ENCODE measurements at regions not wholly inside any gene's neighbourhood (a gene's known extent, or its start where the extent isn't known, plus 50 kb on each side); places are given as distances from the start of the nearest gene placed in this dataset.

DNA sequence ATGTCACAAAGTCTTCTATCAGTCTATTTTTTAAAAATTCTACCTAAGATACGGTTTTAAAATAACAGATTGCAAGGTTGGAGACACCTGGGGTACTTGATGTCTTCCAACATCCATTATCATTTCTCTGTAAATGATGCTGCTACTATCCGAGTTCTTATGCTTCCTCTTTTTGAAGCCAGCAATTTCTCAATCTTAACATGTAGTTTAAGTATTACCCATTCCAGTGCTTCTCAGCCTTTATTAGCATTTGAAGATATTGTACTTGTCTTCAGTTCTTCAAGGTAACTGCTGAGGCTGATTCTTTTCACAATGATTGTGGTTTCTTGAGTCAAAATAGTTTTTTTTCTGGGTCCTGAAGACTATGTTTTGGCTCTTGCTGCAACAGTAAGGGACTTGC lies 96.4 kb upstream of the SELENOP start:
- TF ChIP-seq, protein P1, sequence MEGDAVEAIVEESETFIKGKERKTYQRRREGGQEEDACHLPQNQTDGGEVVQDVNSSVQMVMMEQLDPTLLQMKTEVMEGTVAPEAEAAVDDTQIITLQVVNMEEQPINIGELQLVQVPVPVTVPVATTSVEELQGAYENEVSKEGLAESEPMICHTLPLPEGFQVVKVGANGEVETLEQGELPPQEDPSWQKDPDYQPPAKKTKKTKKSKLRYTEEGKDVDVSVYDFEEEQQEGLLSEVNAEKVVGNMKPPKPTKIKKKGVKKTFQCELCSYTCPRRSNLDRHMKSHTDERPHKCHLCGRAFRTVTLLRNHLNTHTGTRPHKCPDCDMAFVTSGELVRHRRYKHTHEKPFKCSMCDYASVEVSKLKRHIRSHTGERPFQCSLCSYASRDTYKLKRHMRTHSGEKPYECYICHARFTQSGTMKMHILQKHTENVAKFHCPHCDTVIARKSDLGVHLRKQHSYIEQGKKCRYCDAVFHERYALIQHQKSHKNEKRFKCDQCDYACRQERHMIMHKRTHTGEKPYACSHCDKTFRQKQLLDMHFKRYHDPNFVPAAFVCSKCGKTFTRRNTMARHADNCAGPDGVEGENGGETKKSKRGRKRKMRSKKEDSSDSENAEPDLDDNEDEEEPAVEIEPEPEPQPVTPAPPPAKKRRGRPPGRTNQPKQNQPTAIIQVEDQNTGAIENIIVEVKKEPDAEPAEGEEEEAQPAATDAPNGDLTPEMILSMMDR (IDR thresholded peaks at IDR 0.05), result no peak
- TF ChIP-seq POLR2A (IDR thresholded peaks at IDR 0.05), result no peak

All from right lobe of liver (tissue), 4 donors.